ENCODE measurements at regions not wholly inside any gene's neighbourhood (a gene's known extent, or its start where the extent isn't known, plus 50 kb on each side); places are given as distances from the start of the nearest gene placed in this dataset.

GRCh38 chr5:2592766-2593165 is 158.7 kb downstream of the IRX2 start:
- H3K9ac ChIP-seq (ENCODE audit: low read length): no peak overlapping the region
- peaks cover 2% of the 10 kb centered on the region for H3K9me3 Mint-ChIP-seq (ENCODE audit: unreplicated experiment)
- FAIRE-seq: no peak
- H3K27me3 Mint-ChIP-seq (ENCODE audit: low read depth, unreplicated experiment): peaks cover 11% of the 10 kb centered on the region
- H3K9me3 ChIP-seq (ENCODE audit: insufficient read depth, low read depth, low read length): peaks cover 5% of the 10 kb centered on the region
- no peaks in the 10 kb centered on the region for H3K4me1 Mint-ChIP-seq (ENCODE audit: low read depth, unreplicated experiment)
- no peak overlapping the region for H3K4me3 Mint-ChIP-seq (ENCODE audit: unreplicated experiment)
- H3K27ac Mint-ChIP-seq (ENCODE audit: unreplicated experiment): no peak overlapping the region
- no peaks in the 10 kb centered on the region for H3K36me3 ChIP-seq (ENCODE audit: insufficient read depth, low read length)
- H3K4me3 ChIP-seq (ENCODE audit: insufficient read depth, low read depth, low read length): no peak overlapping the region
- H3K79me2 ChIP-seq (ENCODE audit: insufficient read depth, low read length): no peaks in the 10 kb centered on the region
- no peak overlapping the region for H3K4me2 ChIP-seq (ENCODE audit: low read length)
- no peak overlapping the region for H2AFZ ChIP-seq (ENCODE audit: low read depth, low read length)
- no peak for DNase-seq (ENCODE audit: low read depth)
- H3K4me1 ChIP-seq (ENCODE audit: insufficient read depth, low read length): no peaks in the 10 kb centered on the region
- no peak for TF ChIP-seq CTCF (IDR thresholded peaks at IDR 0.05; ENCODE audit: insufficient read depth, low read depth, low read length)
- no peak for TF ChIP-seq EZH2 (IDR thresholded peaks at IDR 0.05; ENCODE audit: insufficient read depth, low read length)
- H3K27ac ChIP-seq (ENCODE audit: low read depth, low read length): no peak overlapping the region
- H4K20me1 ChIP-seq (ENCODE audit: insufficient read depth, low read length): no peaks in the 10 kb centered on the region
- no peaks in the 10 kb centered on the region for H3K36me3 Mint-ChIP-seq (ENCODE audit: low read depth, unreplicated experiment)
- H3K27me3 ChIP-seq (ENCODE audit: insufficient read depth, low read length): no peaks in the 10 kb centered on the region

DNA sequence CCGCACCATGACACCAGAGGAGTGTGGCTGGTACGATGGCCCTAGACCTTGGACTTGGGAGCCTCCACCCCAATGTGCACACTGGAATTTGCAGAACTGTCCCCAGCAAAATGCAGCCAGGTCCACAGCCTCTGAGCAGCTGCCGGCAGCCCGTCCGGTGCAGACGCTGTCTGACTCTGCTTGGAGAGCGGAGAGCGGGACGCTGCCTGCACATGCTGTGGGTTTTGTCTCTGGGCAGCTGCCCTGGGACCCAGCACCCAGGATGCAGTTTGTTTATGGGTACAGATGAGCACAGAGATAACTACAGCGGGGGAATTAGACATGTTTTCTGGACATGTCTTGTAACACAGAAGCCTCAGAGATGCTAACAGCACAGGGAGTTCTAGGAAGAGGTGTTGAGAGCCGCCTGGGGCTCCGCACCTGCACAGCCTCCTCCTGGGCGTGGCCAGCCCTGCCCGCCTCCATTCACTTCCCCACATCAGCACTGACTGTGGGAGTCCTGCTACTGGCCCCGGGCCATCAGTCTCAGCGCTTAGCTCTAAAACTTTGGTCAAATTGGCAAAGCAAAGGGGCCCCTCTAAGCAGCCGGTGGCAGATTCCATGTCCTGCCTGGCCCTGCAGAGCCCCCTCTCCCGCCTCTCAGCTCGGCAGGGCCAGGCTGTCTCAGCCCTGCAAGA is 159.6 kb downstream of the IRX2 start:
- no peaks in the 10 kb centered on the region for H3K27me3 ChIP-seq (ENCODE audit: insufficient read depth, low read length)
- no peaks in the 10 kb centered on the region for H3K36me3 ChIP-seq (ENCODE audit: insufficient read depth, low read length)
- Mint-ChIP-seq H3K9me3 (ENCODE audit: unreplicated experiment) (peaks cover 2% of the 10 kb centered on the region), H3K27ac (ENCODE audit: unreplicated experiment) (no peak overlapping the region), H3K4me3 (ENCODE audit: unreplicated experiment) (no peak overlapping the region), H3K4me1 (ENCODE audit: low read depth, unreplicated experiment) (no peaks in the 10 kb centered on the region), H3K27me3 (ENCODE audit: low read depth, unreplicated experiment) (peaks cover 11% of the 10 kb centered on the region), H3K36me3 (ENCODE audit: low read depth, unreplicated experiment) (no peaks in the 10 kb centered on the region)
- TF ChIP-seq EZH2 (IDR thresholded peaks at IDR 0.05; ENCODE audit: insufficient read depth, low read length) (no peak), CTCF (IDR thresholded peaks at IDR 0.05; ENCODE audit: insufficient read depth, low read depth, low read length) (no peak)
- H3K4me3 ChIP-seq (ENCODE audit: insufficient read depth, low read depth, low read length): no peak overlapping the region
- no peak overlapping the region for H2AFZ ChIP-seq (ENCODE audit: low read depth, low read length)
- no peaks in the 10 kb centered on the region for H4K20me1 ChIP-seq (ENCODE audit: insufficient read depth, low read length)
- DNase-seq (ENCODE audit: low read depth) (no peak), FAIRE-seq (no peak)
- no peak overlapping the region for H3K9ac ChIP-seq (ENCODE audit: low read length)
- no peak overlapping the region for H3K27ac ChIP-seq (ENCODE audit: low read depth, low read length)
- no peak overlapping the region for H3K4me2 ChIP-seq (ENCODE audit: low read length)
- H3K9me3 ChIP-seq (ENCODE audit: insufficient read depth, low read depth, low read length): peaks cover 5% of the 10 kb centered on the region
- no peaks in the 10 kb centered on the region for H3K4me1 ChIP-seq (ENCODE audit: insufficient read depth, low read length)
- no peaks in the 10 kb centered on the region for H3K79me2 ChIP-seq (ENCODE audit: insufficient read depth, low read length)

DNA sequence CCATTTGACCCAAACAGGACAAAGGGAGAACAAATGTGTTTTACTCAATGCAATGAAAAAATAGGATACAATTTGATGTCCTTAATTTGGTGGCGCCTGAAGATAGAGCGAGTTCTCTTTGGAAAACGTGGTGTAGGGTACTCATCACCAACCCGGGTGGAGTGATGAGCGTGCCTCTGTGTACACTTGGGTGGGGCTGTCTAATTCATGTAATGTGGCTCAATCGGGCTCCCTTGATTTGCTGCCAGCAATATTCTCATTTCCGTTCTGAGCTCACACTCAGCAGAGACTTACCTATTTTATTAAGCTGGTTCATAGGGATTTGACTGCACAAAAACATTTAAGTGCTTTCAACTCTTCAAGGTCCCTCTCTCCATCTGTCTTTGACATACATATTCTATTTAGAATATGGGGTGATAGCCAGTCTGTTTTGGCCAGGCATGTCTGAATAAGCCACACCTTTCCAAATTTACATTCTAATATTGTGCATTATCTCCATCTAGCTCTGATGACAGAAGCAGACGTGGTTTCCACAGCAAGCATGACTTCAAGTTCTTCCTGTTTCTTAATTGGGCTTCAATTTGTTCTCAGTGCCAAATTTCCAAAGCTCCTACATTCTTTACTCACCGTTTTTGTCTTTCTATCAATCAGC is 162.5 kb downstream of the IRX2 start:
- H3K4me1 ChIP-seq (ENCODE audit: insufficient read depth, low read length): no peaks in the 10 kb centered on the region
- H3K4me1 Mint-ChIP-seq (ENCODE audit: low read depth, unreplicated experiment): no peaks in the 10 kb centered on the region
- peaks cover 2% of the 10 kb centered on the region for H3K9me3 Mint-ChIP-seq (ENCODE audit: unreplicated experiment)
- no peak for DNase-seq (ENCODE audit: low read depth)
- peaks cover 14% of the 10 kb centered on the region for H3K27me3 Mint-ChIP-seq (ENCODE audit: low read depth, unreplicated experiment)
- peaks cover 8% of the 10 kb centered on the region for H3K9me3 ChIP-seq (ENCODE audit: insufficient read depth, low read depth, low read length)
- H4K20me1 ChIP-seq (ENCODE audit: insufficient read depth, low read length): no peaks in the 10 kb centered on the region
- no peaks in the 10 kb centered on the region for H3K36me3 ChIP-seq (ENCODE audit: insufficient read depth, low read length)
- no peaks in the 10 kb centered on the region for H3K36me3 Mint-ChIP-seq (ENCODE audit: low read depth, unreplicated experiment)
- no peak overlapping the region for H3K27ac ChIP-seq (ENCODE audit: low read depth, low read length)
- H2AFZ ChIP-seq (ENCODE audit: low read depth, low read length): no peak overlapping the region
- H3K27ac Mint-ChIP-seq (ENCODE audit: unreplicated experiment): no peak overlapping the region
- H3K4me3 Mint-ChIP-seq (ENCODE audit: unreplicated experiment): no peak overlapping the region
- no peaks in the 10 kb centered on the region for H3K79me2 ChIP-seq (ENCODE audit: insufficient read depth, low read length)
- H3K9ac ChIP-seq (ENCODE audit: low read length): no peak overlapping the region
- H3K27me3 ChIP-seq (ENCODE audit: insufficient read depth, low read length): no peaks in the 10 kb centered on the region
- no peak for TF ChIP-seq CTCF (IDR thresholded peaks at IDR 0.05; ENCODE audit: insufficient read depth, low read depth, low read length)
- TF ChIP-seq EZH2 (IDR thresholded peaks at IDR 0.05; ENCODE audit: insufficient read depth, low read length): no peak
- FAIRE-seq: no peak
- no peak overlapping the region for H3K4me3 ChIP-seq (ENCODE audit: insufficient read depth, low read depth, low read length)
- H3K4me2 ChIP-seq (ENCODE audit: low read length): no peak overlapping the region

All from astrocyte (in vitro differentiated cells and primary cell).